Activated CD8-positive, alpha-beta memory T cell treated with anti-CD3 and anti-CD28 coated beads, Interleukin-2, amount 10 ng/mL, durations not matched to agents 7 days and 5 days (primary cell): ENCODE measurements at regions not wholly inside any gene's neighbourhood (a gene's known extent, or its start where the extent isn't known, plus 50 kb on each side); places are given as distances from the start of the nearest gene placed in this dataset.
"Not testable (repeated sequence)": the region's sequence is repeated elsewhere in the genome, so short reads cannot be mapped to it uniquely, and the experiment has no call there.

ENCODE experiments used
- ATAC-seq: fragments of 150-1000 bp; cut with Tn5 transposase; one replicate; pipeline ENCODE4 v1.10.0; 2021; ENCODE audit warnings: moderate library complexity
- CTCF ChIA-PET: fragments of 350-600 bp; sonication (Branson Sonifier 250); formaldehyde crosslinking; loops from one replicate; lab custom pipeline; 2021; ENCODE audit warnings: antibody characterized with exemption; lab: Charles Lee
- DNase-seq: peaks from one replicate; pipeline ENCODE4 v3.0.0-alpha.2; 2020
- H3K27ac Mint-ChIP-seq: one replicate; pipeline ENCODE4 v1.8.0; 2021; ENCODE audit warnings: mild to moderate bottlenecking, mixed read lengths
- H3K27me3 Mint-ChIP-seq: one replicate; pipeline ENCODE4 v1.8.0; 2021; ENCODE audit warnings: mixed read lengths
- H3K36me3 Mint-ChIP-seq: one replicate; pipeline ENCODE4 v1.8.0; 2021; ENCODE audit warnings: mild to moderate bottlenecking, mixed read lengths
- H3K4me1 Mint-ChIP-seq: one replicate; pipeline ENCODE4 v1.8.0; 2021; ENCODE audit warnings: mixed read lengths
- H3K4me3 Mint-ChIP-seq: one replicate; pipeline ENCODE4 v1.8.0; 2021; ENCODE audit warnings: mild to moderate bottlenecking, moderate library complexity, mixed read lengths
- H3K9me3 Mint-ChIP-seq: one replicate; pipeline ENCODE4 v1.8.0; 2022; ENCODE audit warnings: low read depth, mixed read lengths

DNA sequence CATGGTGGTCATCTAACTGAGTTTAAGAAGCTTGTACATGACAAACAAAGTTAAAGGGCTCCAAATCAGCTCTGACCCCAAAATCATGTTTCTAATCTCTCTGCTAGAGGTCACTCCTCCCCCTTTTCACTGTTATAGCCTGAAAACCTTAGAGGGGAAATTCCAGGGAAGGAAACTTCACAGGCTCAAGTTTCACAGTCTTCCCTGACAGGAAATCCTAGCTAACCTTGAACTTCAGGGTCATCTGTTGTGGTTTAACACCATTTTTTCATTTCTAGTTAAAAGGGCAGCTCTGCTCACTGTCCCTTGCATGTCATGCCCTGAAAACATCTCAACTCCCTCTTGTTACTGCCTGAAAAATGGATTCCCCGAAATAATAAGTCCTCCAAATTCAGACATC lies 104.4 kb upstream of the BMP2 start:
- CTCF ChIA-PET, result no interaction called here
- ATAC-seq (no peak), DNase-seq (no peak)
- Mint-ChIP-seq H3K36me3 (no peaks in the 10 kb centered on the region), H3K9me3 (peaks cover 4% of the 10 kb centered on the region), H3K27me3 (no peaks in the 10 kb centered on the region), H3K4me1 (no peaks in the 10 kb centered on the region), H3K4me3 (no peak overlapping the region), H3K27ac (no peak overlapping the region)

GRCh38 chr20:6662309-6662708 lies 105.2 kb upstream of the BMP2 start:
- CTCF ChIA-PET, result no interaction called here
- H3K4me1 Mint-ChIP-seq, result no peaks in the 10 kb centered on the region
- no peak overlapping the region for H3K4me3 Mint-ChIP-seq
- no peak overlapping the region for H3K27ac Mint-ChIP-seq
- DNase-seq, result no peak
- H3K9me3 Mint-ChIP-seq, result peaks cover 6% of the 10 kb centered on the region
- no peaks in the 10 kb centered on the region for H3K36me3 Mint-ChIP-seq
- no peaks in the 10 kb centered on the region for H3K27me3 Mint-ChIP-seq
- ATAC-seq, result no peak

DNA sequence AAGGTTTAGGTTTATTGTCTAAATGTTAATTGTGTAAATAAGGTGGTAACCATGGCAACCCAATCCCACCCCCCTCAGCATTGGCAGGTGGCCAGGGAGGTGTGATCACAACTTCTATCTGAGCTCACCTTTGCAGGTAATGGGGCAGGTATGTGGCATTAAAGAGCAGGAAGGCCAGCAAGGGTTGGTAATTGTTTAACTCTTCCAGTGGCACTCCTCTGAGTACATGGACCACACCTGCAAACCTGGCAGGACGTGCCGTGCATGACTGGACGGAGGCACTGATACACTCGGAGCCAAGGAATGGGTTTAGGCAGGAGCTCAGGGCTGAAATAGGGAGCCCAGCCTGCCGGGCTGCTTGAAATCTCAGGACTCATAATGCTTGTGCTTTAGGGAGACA lies 107.0 kb upstream of the BMP2 start:
- CTCF ChIA-PET, result no interaction called here

DNA sequence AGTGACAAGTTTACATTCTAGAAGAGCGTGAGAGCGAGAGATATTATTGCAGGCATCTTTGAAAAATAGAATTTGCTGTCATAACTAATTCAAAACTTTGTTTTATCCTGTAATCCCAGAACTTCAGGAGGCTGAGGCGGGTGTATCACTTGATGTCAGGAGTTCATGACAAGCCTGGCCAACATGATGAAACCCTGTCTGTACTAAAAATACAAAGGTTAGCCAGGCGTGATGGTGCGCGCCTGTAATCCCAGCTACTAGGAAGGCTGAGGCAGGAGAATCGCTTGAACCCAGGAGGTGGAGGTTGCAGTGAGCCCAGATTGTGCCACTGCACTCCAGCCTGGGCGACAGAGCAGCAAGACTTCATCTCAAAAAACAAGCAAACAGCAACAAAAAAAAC lies 108.6 kb upstream of the BMP2 start:
- ATAC-seq, H3K27ac Mint-ChIP-seq, H3K9me3 Mint-ChIP-seq, DNase-seq, H3K36me3 Mint-ChIP-seq, H3K27me3 Mint-ChIP-seq, H3K4me1 Mint-ChIP-seq, H3K4me3 Mint-ChIP-seq, CTCF ChIA-PET: not testable (repeated sequence)

More for the DNA sequence above, 107.0 kb upstream of the BMP2 start:
- Mint-ChIP-seq H3K9me3 (peaks cover 4% of the 10 kb centered on the region), H3K4me1 (no peaks in the 10 kb centered on the region), H3K27ac (no peak overlapping the region), H3K36me3 (no peaks in the 10 kb centered on the region), H3K27me3 (no peaks in the 10 kb centered on the region), H3K4me3 (no peak overlapping the region)
- ATAC-seq, result no peak
- DNase-seq, result no peak

- Mint-ChIP-seq H3K27me3 (no peaks in the 10 kb centered on the region), H3K4me3 (no peak overlapping the region), H3K36me3 (no peaks in the 10 kb centered on the region), H3K27ac (no peak overlapping the region), H3K4me1 (no peaks in the 10 kb centered on the region), H3K9me3 (peaks cover 4% of the 10 kb centered on the region)
- CTCF ChIA-PET, result no interaction called here
- ATAC-seq (no peak), DNase-seq (no peak)
Measured at GRCh38 chr20:6657904-6658303, 109.6 kb upstream of the BMP2 start.

GRCh38 chr20:6657111-6657510 lies 110.4 kb upstream of the BMP2 start:
- DNase-seq, result no peak
- CTCF ChIA-PET, result no interaction called here
- Mint-ChIP-seq H3K9me3 (peaks cover 4% of the 10 kb centered on the region), H3K27ac (no peak overlapping the region), H3K4me3 (no peak overlapping the region), H3K27me3 (no peaks in the 10 kb centered on the region), H3K4me1 (no peaks in the 10 kb centered on the region), H3K36me3 (no peaks in the 10 kb centered on the region)
- no peak for ATAC-seq

DNA sequence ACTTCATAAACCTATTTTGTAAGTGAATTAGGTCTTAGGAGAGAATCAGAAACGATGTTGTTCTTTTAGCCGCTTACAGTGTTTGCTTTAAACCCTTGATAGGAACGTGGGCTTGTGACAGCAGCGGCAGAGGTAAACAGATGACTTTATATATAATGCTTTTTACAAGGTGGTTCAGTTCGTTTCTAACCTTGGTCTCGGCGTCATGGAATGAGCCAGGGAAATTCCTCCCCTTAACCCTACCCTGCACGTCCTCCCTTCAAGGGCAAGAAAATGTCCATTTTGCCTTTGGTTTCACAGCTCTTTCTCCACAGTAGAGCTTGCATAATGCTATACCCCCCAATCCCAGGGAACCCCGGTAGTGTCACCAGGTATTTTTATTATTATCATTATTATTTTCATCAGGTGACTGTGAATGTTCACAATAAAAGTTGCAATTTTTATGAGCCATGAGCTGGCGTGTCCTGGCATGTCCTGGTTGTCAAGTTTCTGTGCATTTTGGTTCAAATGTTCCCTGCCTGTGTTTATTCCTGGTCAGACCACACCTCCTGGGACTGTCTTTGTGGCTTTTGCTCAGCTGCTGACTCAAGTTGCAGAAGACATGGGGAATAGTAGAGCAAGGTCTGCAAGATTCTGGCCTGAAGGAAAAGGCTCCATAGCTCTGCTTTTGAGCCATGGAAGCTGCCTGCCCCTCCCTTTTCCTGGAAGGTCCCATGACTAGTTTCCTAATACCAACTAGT lies 112.8 kb upstream of the BMP2 start:
- no peak overlapping the region for H3K4me3 Mint-ChIP-seq
- no peaks in the 10 kb centered on the region for H3K36me3 Mint-ChIP-seq
- H3K4me1 Mint-ChIP-seq, result no peaks in the 10 kb centered on the region
- H3K27me3 Mint-ChIP-seq, result no peaks in the 10 kb centered on the region
- ATAC-seq (no peak), DNase-seq (no peak)
- H3K9me3 Mint-ChIP-seq, result peaks cover 4% of the 10 kb centered on the region
- H3K27ac Mint-ChIP-seq, result no peak overlapping the region
- CTCF ChIA-PET, result no interaction called here

- CTCF ChIA-PET, result no interaction called here
- Mint-ChIP-seq H3K36me3 (no peaks in the 10 kb centered on the region), H3K4me1 (no peaks in the 10 kb centered on the region), H3K9me3 (peaks cover 3% of the 10 kb centered on the region), H3K4me3 (no peak overlapping the region), H3K27ac (no peak overlapping the region), H3K27me3 (no peaks in the 10 kb centered on the region)
- DNase-seq, result no peak
- no peak for ATAC-seq
Measured at GRCh38 chr20:6651561-6651960, 115.9 kb upstream of the BMP2 start.

DNA sequence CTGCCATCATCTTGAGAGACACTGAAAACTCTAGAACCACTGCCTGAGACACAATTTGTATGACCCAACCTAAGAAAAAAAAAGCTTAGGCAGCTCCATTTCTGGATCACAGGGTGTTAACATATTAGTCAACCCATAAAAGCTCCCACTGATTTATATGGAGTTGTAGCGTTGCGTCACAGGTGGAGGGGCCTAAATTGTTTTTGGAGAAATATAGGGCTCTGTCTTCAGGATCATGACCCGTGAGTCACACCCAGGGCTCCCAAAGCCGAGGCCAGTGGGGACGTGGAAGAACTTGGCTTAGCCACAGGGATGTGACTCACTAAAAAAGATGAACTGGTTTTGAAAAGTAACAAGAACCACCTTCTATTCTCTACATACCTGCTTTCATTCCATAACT lies 116.5 kb upstream of the BMP2 start:
- Mint-ChIP-seq H3K36me3 (no peaks in the 10 kb centered on the region), H3K9me3 (peaks cover 3% of the 10 kb centered on the region), H3K27ac (no peak overlapping the region), H3K4me1 (no peaks in the 10 kb centered on the region), H3K4me3 (no peak overlapping the region), H3K27me3 (no peaks in the 10 kb centered on the region)
- DNase-seq, result no peak
- CTCF ChIA-PET, result no interaction called here
- no peak for ATAC-seq

GRCh38 chr20:6646021-6646636 lies 121.4 kb upstream of the BMP2 start:
- no peaks in the 10 kb centered on the region for H3K36me3 Mint-ChIP-seq
- H3K27me3 Mint-ChIP-seq, result no peaks in the 10 kb centered on the region
- CTCF ChIA-PET, result no interaction called here
- peaks cover 5% of the 10 kb centered on the region for H3K9me3 Mint-ChIP-seq
- ATAC-seq (no peak), DNase-seq (no peak)
- no peak overlapping the region for H3K27ac Mint-ChIP-seq
- H3K4me3 Mint-ChIP-seq, result no peak overlapping the region
- no peaks in the 10 kb centered on the region for H3K4me1 Mint-ChIP-seq

GRCh38 chr20:6644813-6645628 lies 122.5 kb upstream of the BMP2 start:
- no peaks in the 10 kb centered on the region for H3K4me1 Mint-ChIP-seq
- ATAC-seq (no peak), DNase-seq (no peak)
- CTCF ChIA-PET, result no interaction called here
- no peak overlapping the region for H3K4me3 Mint-ChIP-seq
- no peaks in the 10 kb centered on the region for H3K27me3 Mint-ChIP-seq
- no peaks in the 10 kb centered on the region for H3K36me3 Mint-ChIP-seq
- no peak overlapping the region for H3K27ac Mint-ChIP-seq
- peaks cover 12% of the 10 kb centered on the region for H3K9me3 Mint-ChIP-seq

- ATAC-seq, result no peak
- peaks cover 12% of the 10 kb centered on the region for H3K9me3 Mint-ChIP-seq
- H3K4me3 Mint-ChIP-seq, result no peak overlapping the region
- H3K4me1 Mint-ChIP-seq, result no peaks in the 10 kb centered on the region
- H3K27ac Mint-ChIP-seq, result no peak overlapping the region
- no peak for DNase-seq
- CTCF ChIA-PET, result no interaction called here
- H3K27me3 Mint-ChIP-seq, result no peaks in the 10 kb centered on the region
- no peaks in the 10 kb centered on the region for H3K36me3 Mint-ChIP-seq
Measured at GRCh38 chr20:6641012-6641411, 126.5 kb upstream of the BMP2 start.

DNA sequence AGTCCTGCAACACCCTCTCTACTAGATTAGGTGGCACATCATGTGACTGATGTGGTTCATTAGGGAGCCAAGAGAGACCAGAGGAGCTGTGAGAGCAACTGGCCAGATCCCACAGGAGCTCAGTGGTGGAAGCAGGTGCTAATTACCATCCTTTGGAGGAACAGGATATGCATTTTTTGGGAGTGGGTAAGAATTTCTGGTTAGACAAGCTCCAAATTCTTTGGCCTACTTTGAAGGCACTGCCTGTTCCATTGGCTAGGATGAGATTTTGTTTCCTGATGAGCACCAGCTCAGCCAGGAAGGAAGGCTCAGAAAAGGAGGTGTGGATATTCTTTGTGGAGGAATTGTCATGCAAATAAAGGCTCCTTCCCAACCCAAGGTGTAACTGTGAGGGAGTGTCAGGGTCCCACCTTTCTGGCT lies 130.3 kb upstream of the BMP2 start:
- Mint-ChIP-seq H3K27me3 (no peaks in the 10 kb centered on the region), H3K36me3 (no peaks in the 10 kb centered on the region)

More for the DNA sequence above, 130.3 kb upstream of the BMP2 start:
- no peak for ATAC-seq
- no peak overlapping the region for H3K4me3 Mint-ChIP-seq
- CTCF ChIA-PET, result no interaction called here
- H3K4me1 Mint-ChIP-seq, result no peaks in the 10 kb centered on the region
- no peak overlapping the region for H3K27ac Mint-ChIP-seq
- DNase-seq, result no peak
- H3K9me3 Mint-ChIP-seq, result peaks cover 10% of the 10 kb centered on the region
